ENCODE measurements at regions not wholly inside any gene's neighbourhood (a gene's known extent, or its start where the extent isn't known, plus 50 kb on each side); places are given as distances from the start of the nearest gene placed in this dataset.

- no peak overlapping the region for H2AFZ ChIP-seq (ENCODE audit: low read depth, low read length)
- H3K4me2 ChIP-seq (ENCODE audit: low read length): no peak overlapping the region
- H3K4me3 ChIP-seq (ENCODE audit: low read length): no peak overlapping the region
- H3K79me2 ChIP-seq (replicated peaks; ENCODE audit: insufficient read depth, low read length): no peaks in the 10 kb centered on the region
- H4K20me1 ChIP-seq (ENCODE audit: insufficient read depth): no peaks in the 10 kb centered on the region
- H3K9ac ChIP-seq (ENCODE audit: low read length): no peak overlapping the region
- H3K27me3 ChIP-seq (ENCODE audit: insufficient read depth, low read depth, low read length): no peaks in the 10 kb centered on the region
- H3F3A ChIP-seq (ENCODE audit: insufficient read depth, low read length, poor library complexity, severe bottlenecking): no peaks in the 10 kb centered on the region
- no peaks in the 10 kb centered on the region for H3K9me3 ChIP-seq (ENCODE audit: low read length)
- no peaks in the 10 kb centered on the region for H3K9me2 ChIP-seq (ENCODE audit: insufficient read depth, low read length)
- no peaks in the 10 kb centered on the region for H3K36me3 ChIP-seq (ENCODE audit: insufficient read depth, low read length)
- no peak for TF ChIP-seq RAD21 (conservative IDR thresholded peaks at IDR 0.05)
- TF ChIP-seq SMC3 (conservative IDR thresholded peaks at IDR 0.05; ENCODE audit: poor library complexity): no peak
- no peak for TF ChIP-seq EZH2 (IDR thresholded peaks at IDR 0.05; ENCODE audit: borderline replicate concordance, insufficient read depth, low read length, poor library complexity, severe bottlenecking)
- TF ChIP-seq MXI1 (conservative IDR thresholded peaks at IDR 0.05; ENCODE audit: poor library complexity, severe bottlenecking): no peak
- H3K27ac ChIP-seq (ENCODE audit: low read length): no peak overlapping the region
Observed at GRCh38 chr1:114263343-114263742, 109.7 kb upstream of the SYT6 start.

- Histone ChIP-seq H3K9me2 (ENCODE audit: insufficient read depth, low read length) (no peaks in the 10 kb centered on the region), H4K20me1 (ENCODE audit: insufficient read depth) (no peaks in the 10 kb centered on the region), H3K36me3 (ENCODE audit: insufficient read depth, low read length) (no peaks in the 10 kb centered on the region), H3K9ac (ENCODE audit: low read length) (no peak overlapping the region), H3K27me3 (ENCODE audit: insufficient read depth, low read depth, low read length) (no peaks in the 10 kb centered on the region), H2AFZ (ENCODE audit: low read depth, low read length) (no peak overlapping the region), H3K27ac (ENCODE audit: low read length) (no peak overlapping the region), H3K4me2 (ENCODE audit: low read length) (no peak overlapping the region), H3K4me3 (ENCODE audit: low read length) (no peak overlapping the region), H3K79me2 (replicated peaks; ENCODE audit: insufficient read depth, low read length) (no peaks in the 10 kb centered on the region), H3K9me3 (ENCODE audit: low read length) (no peaks in the 10 kb centered on the region), H3F3A (ENCODE audit: insufficient read depth, low read length, poor library complexity, severe bottlenecking) (no peaks in the 10 kb centered on the region)
- TF ChIP-seq SMC3 (conservative IDR thresholded peaks at IDR 0.05; ENCODE audit: poor library complexity) (no peak), POLR2AphosphoS5 (IDR thresholded peaks at IDR 0.05) (no peak), EZH2 (IDR thresholded peaks at IDR 0.05; ENCODE audit: borderline replicate concordance, insufficient read depth, low read length, poor library complexity, severe bottlenecking) (no peak), TAF1 (IDR thresholded peaks at IDR 0.05; ENCODE audit: low read depth) (no peak), RAD21 (conservative IDR thresholded peaks at IDR 0.05) (no peak), REST (IDR thresholded peaks at IDR 0.05; ENCODE audit: borderline replicate concordance) (no peak), EP300 (conservative IDR thresholded peaks at IDR 0.05; ENCODE audit: poor library complexity, severe bottlenecking) (no peak), MXI1 (conservative IDR thresholded peaks at IDR 0.05; ENCODE audit: poor library complexity, severe bottlenecking) (no peak), CTCF (IDR thresholded peaks at IDR 0.05; ENCODE audit: poor library complexity, severe bottlenecking) (no peak)
Observed at GRCh38 chr1:114262337-114262736, 108.7 kb upstream of the SYT6 start.
